ENCODE measurements at regions not wholly inside any gene's neighbourhood (a gene's known extent, or its start where the extent isn't known, plus 50 kb on each side); places are given as distances from the start of the nearest gene placed in this dataset.

DNA sequence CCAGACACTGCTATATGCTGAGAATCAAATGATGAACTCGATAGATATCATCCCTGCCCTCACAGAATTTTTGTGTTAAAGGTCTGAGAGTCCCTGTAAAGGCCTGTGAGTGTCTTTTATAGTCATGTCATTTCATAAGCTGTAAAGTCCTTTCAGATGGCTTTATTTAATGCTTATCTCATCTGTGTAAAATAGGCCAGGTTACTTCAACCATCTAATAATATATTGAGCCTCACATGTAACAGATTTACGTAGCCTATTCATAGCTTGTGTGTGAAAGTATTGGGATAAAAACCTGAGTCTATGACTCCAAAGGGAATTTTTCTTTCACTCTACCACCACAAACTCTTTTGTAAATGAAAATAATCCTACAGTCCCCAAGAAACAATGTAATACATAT lies 672.0 kb upstream of the SYT4 start:
- no peaks in the 10 kb centered on the region for H3K79me2 ChIP-seq (ENCODE audit: insufficient read depth, low read depth)
- no peak overlapping the region for H3K9ac ChIP-seq
- H3K27ac ChIP-seq = no peak overlapping the region
- no peak overlapping the region for H3K4me2 ChIP-seq
- no peaks in the 10 kb centered on the region for H3K4me1 ChIP-seq (ENCODE audit: low read depth, poor library complexity, severe bottlenecking)
- no peak overlapping the region for H3K4me3 ChIP-seq (IDR thresholded peaks at IDR 0.05; ENCODE audit: insufficient read depth, low read depth, low read length)
- TF ChIP-seq CTCF (conservative IDR thresholded peaks at IDR 0.05; ENCODE audit: low read depth, low read length) = no peak
- H2AFZ ChIP-seq (ENCODE audit: low read depth) = no peak overlapping the region
- H4K20me1 ChIP-seq (ENCODE audit: insufficient read depth) = no peaks in the 10 kb centered on the region
- no peaks in the 10 kb centered on the region for H3K27me3 ChIP-seq (ENCODE audit: insufficient read depth, low read depth)
- no peaks in the 10 kb centered on the region for H3K36me3 ChIP-seq (ENCODE audit: insufficient read depth)

GRCh38 chr18:43950062-43950461 lies 672.8 kb upstream of the SYT4 start:
- Histone ChIP-seq H3K79me2 (ENCODE audit: insufficient read depth, low read depth) (no peaks in the 10 kb centered on the region), H3K27ac (no peak overlapping the region), H2AFZ (ENCODE audit: low read depth) (no peak overlapping the region), H3K27me3 (ENCODE audit: insufficient read depth, low read depth) (no peaks in the 10 kb centered on the region), H4K20me1 (ENCODE audit: insufficient read depth) (no peaks in the 10 kb centered on the region), H3K4me2 (no peak overlapping the region), H3K9ac (no peak overlapping the region), H3K4me3 (IDR thresholded peaks at IDR 0.05; ENCODE audit: insufficient read depth, low read depth, low read length) (no peak overlapping the region), H3K4me1 (ENCODE audit: low read depth, poor library complexity, severe bottlenecking) (no peaks in the 10 kb centered on the region), H3K36me3 (ENCODE audit: insufficient read depth) (no peaks in the 10 kb centered on the region)
- no peak for TF ChIP-seq CTCF (conservative IDR thresholded peaks at IDR 0.05; ENCODE audit: low read depth, low read length)

- Histone ChIP-seq H3K36me3 (ENCODE audit: insufficient read depth) (no peaks in the 10 kb centered on the region), H3K4me3 (IDR thresholded peaks at IDR 0.05; ENCODE audit: insufficient read depth, low read depth, low read length) (no peak overlapping the region), H3K4me1 (ENCODE audit: low read depth, poor library complexity, severe bottlenecking) (no peaks in the 10 kb centered on the region), H3K27ac (no peak overlapping the region), H3K4me2 (no peak overlapping the region), H4K20me1 (ENCODE audit: insufficient read depth) (no peaks in the 10 kb centered on the region), H3K9ac (no peak overlapping the region), H3K79me2 (ENCODE audit: insufficient read depth, low read depth) (no peaks in the 10 kb centered on the region), H2AFZ (ENCODE audit: low read depth) (no peak overlapping the region), H3K27me3 (ENCODE audit: insufficient read depth, low read depth) (no peaks in the 10 kb centered on the region)
- no peak for TF ChIP-seq CTCF (conservative IDR thresholded peaks at IDR 0.05; ENCODE audit: low read depth, low read length)
Measured at GRCh38 chr18:43952398-43952797, 675.1 kb upstream of the SYT4 start.

DNA sequence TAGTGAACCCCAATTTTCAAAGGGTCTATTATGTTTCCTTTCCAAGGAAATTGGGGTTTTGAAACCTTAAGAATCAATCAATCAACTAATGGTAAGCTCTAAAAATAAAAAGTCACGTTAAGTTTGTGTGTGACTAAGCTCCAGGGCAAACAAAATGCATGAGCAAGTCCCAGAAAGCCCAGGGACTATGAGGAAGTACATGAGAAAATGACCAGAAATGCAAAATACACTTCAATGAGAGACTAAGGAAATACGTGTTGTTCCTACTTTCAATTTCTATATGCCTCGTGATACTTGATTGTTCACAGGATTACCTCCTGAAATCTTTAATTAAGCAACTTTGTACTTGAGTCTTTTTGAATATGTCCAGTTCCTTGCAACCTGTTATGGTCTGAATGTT lies 684.4 kb upstream of the SYT4 start:
- no peak overlapping the region for H3K4me2 ChIP-seq
- H3K4me3 ChIP-seq (IDR thresholded peaks at IDR 0.05; ENCODE audit: insufficient read depth, low read depth, low read length) = no peak overlapping the region
- H3K4me1 ChIP-seq (ENCODE audit: low read depth, poor library complexity, severe bottlenecking) = no peaks in the 10 kb centered on the region
- no peaks in the 10 kb centered on the region for H3K36me3 ChIP-seq (ENCODE audit: insufficient read depth)
- no peak overlapping the region for H3K27ac ChIP-seq
- H4K20me1 ChIP-seq (ENCODE audit: insufficient read depth) = no peaks in the 10 kb centered on the region
- H2AFZ ChIP-seq (ENCODE audit: low read depth) = no peak overlapping the region
- TF ChIP-seq CTCF (conservative IDR thresholded peaks at IDR 0.05; ENCODE audit: low read depth, low read length) = no peak
- no peaks in the 10 kb centered on the region for H3K79me2 ChIP-seq (ENCODE audit: insufficient read depth, low read depth)
- no peaks in the 10 kb centered on the region for H3K27me3 ChIP-seq (ENCODE audit: insufficient read depth, low read depth)
- no peak overlapping the region for H3K9ac ChIP-seq

DNA sequence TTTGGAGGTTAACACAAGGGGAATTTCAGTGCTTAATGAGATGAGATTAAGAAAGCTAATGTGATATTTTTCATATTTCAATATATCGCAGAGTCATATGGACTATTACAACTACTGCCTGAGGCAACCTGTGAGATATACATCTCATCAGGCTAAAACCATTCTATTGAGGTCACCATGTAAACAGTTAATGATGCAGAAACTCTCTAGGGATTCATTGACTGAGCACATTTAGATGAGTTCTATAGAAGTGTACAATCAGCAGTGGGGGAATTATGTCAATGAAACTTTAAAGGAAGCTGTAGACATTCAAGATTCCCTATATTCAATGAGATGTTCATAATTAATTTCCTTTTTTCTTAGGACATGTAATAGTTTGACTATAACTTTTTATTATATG lies 687.4 kb upstream of the SYT4 start:
- TF ChIP-seq CTCF (conservative IDR thresholded peaks at IDR 0.05; ENCODE audit: low read depth, low read length) = no peak
- Histone ChIP-seq H3K9ac (no peak overlapping the region), H3K36me3 (ENCODE audit: insufficient read depth) (no peaks in the 10 kb centered on the region), H3K4me2 (no peak overlapping the region), H3K27me3 (ENCODE audit: insufficient read depth, low read depth) (no peaks in the 10 kb centered on the region), H3K4me3 (IDR thresholded peaks at IDR 0.05; ENCODE audit: insufficient read depth, low read depth, low read length) (no peak overlapping the region), H4K20me1 (ENCODE audit: insufficient read depth) (no peaks in the 10 kb centered on the region), H3K4me1 (ENCODE audit: low read depth, poor library complexity, severe bottlenecking) (no peaks in the 10 kb centered on the region), H3K27ac (no peak overlapping the region), H3K79me2 (ENCODE audit: insufficient read depth, low read depth) (no peaks in the 10 kb centered on the region), H2AFZ (ENCODE audit: low read depth) (no peak overlapping the region)

Data from KMS-11 (cell line).